Heart left ventricle (tissue), 13 donors: ENCODE measurements at regions not wholly inside any gene's neighbourhood (a gene's known extent, or its start where the extent isn't known, plus 50 kb on each side); places are given as distances from the start of the nearest gene placed in this dataset.

Experiments
- CTCF ChIP-seq, 12 donors: fragments of 200-600 bp; sonication (generic) in 4 of 12; IDR thresholded peaks; one replicate each; pipeline versions ENCODE4 v1.5.0 to v1.8.0; 2018 to 2022; ENCODE audit warnings: antibody characterized with exemption in 12 of 12, mild to moderate bottlenecking in 5 of 12
- POLR2A ChIP-seq, 2 donors: fragments of 450-650 bp; IDR thresholded peaks; one replicate each; pipeline ENCODE4 v1.6.1; 2017; ENCODE audit warnings: antibody characterized with exemption in 2 of 2, mild to moderate bottlenecking in 2 of 2, moderate library complexity in 2 of 2
- donor health status: ischemic (EF 13 %, LVEDD 7.1; RV severe dilation, severe dysfunction).
- donor health status: DM: no; HTN: yes; CAD: no.
- donor health status: DM: no; HTN: no; CAD: no.
- donor health status: ischemic (EF 25% LVEDD 6.9; RV normal size, moderate dysfunction).
- donor health status: ischemic (EF 25% LVEDD 5.7; RV mildly dilated, moderate dysfunction).
- donor health status: ischemic (EF 35%, LVEDD 5.7; RV mildly dilated, moderate dysfunction).
- donor health status: nonischemic (EF 11% LVEDD 7.7; RV severe dilation, severe dysfunction).
- donor health status: DM: yes; HTN: yes; CAD: no.
- donor health status: PGD.
- donor health status: ischemic (EF 29% LVEDD 5.4; RV normal size, mild dysfunction).
- donor health status: nonischemic (EF 23%, LVEDD 6.1; RV moderate dilation, normal function).

GRCh38 chr4:130068072-130068471 is 972.1 kb downstream of the C4orf33 start:
- TF ChIP-seq CTCF (IDR thresholded peaks at IDR 0.05) (no peak), POLR2A (IDR thresholded peaks at IDR 0.05) (no peak)
